ENCODE measurements at regions not wholly inside any gene's neighbourhood (a gene's known extent, or its start where the extent isn't known, plus 50 kb on each side); places are given as distances from the start of the nearest gene placed in this dataset.

DNA sequence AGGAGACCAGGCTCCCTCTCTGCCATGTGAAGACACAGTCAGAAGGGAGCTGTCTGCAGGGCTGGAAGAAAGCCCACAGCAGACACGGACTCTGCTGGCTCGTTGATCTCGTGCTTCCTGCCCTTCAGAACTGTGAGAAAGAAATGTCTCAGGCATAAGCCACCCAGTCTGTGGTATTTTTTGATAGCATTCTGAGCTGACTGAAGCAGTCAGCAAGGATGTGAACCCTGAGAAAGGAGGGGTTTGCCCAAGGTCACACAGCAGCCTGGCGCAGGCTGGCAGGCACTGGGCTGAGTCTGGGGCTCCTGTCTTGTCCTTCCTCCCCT is 255.1 kb upstream of the B3GAT1 start:
- TF ChIP-seq, protein P1, sequence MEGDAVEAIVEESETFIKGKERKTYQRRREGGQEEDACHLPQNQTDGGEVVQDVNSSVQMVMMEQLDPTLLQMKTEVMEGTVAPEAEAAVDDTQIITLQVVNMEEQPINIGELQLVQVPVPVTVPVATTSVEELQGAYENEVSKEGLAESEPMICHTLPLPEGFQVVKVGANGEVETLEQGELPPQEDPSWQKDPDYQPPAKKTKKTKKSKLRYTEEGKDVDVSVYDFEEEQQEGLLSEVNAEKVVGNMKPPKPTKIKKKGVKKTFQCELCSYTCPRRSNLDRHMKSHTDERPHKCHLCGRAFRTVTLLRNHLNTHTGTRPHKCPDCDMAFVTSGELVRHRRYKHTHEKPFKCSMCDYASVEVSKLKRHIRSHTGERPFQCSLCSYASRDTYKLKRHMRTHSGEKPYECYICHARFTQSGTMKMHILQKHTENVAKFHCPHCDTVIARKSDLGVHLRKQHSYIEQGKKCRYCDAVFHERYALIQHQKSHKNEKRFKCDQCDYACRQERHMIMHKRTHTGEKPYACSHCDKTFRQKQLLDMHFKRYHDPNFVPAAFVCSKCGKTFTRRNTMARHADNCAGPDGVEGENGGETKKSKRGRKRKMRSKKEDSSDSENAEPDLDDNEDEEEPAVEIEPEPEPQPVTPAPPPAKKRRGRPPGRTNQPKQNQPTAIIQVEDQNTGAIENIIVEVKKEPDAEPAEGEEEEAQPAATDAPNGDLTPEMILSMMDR (IDR thresholded peaks at IDR 0.05), result no peak
- no peak for TF ChIP-seq POLR2A (IDR thresholded peaks at IDR 0.05)
- TF ChIP-seq POLR2AphosphoS5 (IDR thresholded peaks at IDR 0.05), result no peak
- no peak for TF ChIP-seq EP300 (IDR thresholded peaks at IDR 0.05; ENCODE audit: low read depth)
